HG03064 (cell line): ENCODE measurements at regions not wholly inside any gene's neighbourhood (a gene's known extent, or its start where the extent isn't known, plus 50 kb on each side); places are given as distances from the start of the nearest gene placed in this dataset.
"Not testable (repeated sequence)": the region's sequence is repeated elsewhere in the genome, so short reads cannot be mapped to it uniquely, and the experiment has no call there.

Experiments used
- ATAC-seq: cut with Tn5 transposase; IDR thresholded peaks from one replicate; pipeline ENCODE4 v1.9.1; 2021; ENCODE audit warnings: low read depth; ENCODE audit not compliant: unreplicated experiment

DNA sequence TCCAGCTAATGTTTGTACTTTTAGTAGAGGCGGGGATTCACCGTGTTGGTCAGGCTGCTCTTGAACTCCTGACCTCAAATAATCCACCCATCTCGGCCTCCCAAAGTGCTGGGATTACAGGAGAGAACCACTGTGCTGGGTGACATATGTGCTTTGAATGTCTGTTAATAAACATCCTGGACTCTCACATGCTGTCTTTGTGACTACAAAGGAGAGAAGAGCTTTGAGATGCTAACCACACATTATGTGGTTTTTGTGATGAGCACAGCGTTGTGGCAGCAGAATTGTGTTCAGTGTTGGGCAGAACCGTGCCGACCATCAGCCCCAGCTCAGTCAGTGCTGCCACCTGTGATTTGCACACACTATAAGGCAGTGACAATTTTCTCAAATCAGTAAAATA, 500.1 kb upstream of the KLF6 start:
- no peak for ATAC-seq

DNA sequence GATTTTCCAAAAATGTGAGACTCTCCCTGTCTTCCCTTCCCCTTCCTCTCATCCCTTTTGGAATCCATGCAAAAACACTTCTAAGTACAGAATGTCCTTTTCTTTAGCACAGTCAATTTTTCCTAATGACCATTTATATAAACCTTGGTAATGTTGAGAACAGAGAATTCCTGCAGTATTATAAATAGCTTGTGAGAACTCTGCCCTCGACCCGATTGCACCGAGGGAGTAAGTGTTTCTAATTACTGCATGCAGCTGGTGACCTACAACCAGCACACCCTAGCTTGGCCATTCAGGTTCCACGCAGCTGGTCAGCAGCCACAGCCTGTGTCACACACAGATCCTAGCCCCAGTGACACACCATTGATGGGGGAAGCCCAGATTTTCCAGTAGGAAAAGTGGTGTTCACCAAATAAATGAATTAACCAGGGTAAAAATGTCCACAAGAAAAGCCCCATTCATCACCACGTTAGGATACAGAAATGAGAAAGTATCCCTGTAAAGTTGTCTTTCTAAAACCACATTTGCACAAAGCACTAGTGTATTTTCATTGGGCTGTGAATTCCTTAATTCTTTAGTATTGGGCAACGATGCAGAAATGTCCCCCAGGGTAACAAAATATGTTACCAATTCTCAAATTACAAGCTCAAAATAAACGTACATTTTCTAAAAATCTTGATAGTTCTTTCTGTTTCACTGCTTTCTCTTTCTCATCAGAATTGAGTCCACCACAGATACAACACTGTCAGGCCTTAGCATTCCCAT, 499.0 kb upstream of the KLF6 start:
- no peak for ATAC-seq

DNA sequence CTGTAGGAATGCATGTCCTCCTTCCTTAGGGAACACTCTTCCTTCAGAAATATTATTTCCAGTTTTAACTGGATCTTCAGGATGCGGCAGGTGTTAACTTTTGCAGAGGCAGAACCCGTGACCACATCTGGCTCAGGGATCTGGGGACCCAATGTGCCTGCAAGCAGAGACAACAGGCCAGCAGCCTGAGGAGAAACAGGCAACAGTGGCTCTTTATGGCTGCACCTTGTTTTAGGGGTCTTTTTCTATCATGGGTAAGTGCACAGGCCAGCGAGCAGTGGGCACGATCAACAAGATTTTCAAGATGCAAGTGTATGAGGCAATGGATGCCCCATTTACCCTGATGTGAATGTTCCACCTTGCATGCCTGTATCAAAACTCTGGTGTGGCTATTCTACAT, 497.5 kb upstream of the KLF6 start:
- ATAC-seq: no peak

DNA sequence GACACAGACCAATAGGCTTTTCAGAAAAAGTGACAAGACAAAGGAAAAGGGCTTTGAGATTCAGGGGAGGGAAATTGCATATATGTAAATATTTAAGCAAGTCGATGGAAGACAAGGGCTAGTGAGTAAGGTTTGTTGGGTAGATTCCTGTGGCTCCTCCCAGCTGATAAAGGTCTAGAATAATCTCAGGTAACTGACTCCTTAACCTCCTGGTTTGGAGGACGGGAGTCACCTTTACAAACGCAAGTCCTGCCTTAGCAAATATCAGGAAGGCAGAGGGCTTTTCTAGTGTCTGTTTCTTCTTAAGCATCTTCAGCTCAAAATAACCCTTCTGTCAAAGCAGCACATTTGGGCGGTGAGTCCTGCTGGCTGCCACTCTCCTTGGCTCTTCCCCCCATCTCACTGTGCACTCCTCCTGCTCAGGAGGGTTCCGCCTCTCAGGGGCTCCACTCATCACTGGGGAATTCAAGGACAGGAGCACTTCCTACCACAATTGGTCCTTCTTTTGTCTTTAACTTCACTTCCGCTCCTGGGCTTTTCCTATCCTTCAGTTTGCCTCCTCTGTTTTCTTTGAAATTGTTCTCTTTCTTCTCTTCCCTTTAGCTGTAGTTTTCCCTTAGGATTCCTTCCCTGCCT, 496.3 kb upstream of the KLF6 start:
- ATAC-seq: no peak

DNA sequence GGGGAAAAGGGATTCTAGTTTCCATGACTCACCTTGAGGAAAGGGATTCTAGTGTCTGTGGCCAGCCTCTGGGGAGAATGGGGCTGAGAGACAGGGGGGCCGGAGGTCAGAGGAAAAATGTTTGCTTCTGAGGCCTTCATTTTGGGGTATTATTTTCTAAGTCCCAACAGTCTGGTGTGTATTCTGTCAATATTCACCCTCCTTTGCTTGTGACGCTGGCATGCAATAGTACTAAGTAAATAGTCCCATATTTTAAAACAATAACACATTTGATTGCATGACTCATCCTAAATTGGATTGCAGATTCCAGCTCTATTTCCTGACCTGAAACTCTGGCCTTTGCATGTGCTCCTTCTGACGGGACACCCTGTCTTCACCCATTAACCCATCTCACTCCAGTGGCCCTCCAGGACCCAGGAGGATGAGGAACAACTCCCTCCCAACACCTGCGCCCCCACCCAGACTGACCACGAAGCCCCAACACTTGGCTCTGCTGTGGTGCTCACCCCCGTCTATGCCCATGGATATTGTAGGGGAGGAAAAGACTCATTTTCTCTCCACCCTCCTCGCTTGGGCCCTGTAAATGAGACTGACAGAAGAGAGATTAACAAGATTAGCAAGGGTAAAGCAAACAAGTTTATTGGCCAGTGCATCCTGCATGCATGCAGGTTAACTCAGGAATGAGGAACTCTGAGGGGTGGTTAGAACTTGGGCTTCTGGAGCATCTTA, 495.6 kb upstream of the KLF6 start:
- ATAC-seq: no peak

DNA sequence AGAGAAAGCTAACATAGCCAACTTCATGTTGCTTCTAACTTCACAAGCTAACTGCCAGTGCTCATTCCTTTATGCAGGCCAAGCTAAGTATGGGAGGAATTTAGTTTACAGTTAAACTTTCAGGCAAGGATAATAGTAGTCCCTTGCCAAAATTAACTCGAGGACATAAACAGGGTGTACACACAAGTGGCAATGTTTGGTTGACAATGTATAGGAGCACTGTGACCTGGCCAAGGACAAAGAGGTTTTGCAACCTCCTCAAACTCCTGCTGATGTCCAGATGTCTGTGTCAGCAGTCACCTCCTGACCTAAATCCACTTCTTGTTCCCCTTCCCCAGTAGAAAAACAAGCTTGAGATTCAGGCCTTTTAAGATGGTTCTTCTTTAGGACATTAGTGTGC, 494.6 kb upstream of the KLF6 start:
- no peak for ATAC-seq

DNA sequence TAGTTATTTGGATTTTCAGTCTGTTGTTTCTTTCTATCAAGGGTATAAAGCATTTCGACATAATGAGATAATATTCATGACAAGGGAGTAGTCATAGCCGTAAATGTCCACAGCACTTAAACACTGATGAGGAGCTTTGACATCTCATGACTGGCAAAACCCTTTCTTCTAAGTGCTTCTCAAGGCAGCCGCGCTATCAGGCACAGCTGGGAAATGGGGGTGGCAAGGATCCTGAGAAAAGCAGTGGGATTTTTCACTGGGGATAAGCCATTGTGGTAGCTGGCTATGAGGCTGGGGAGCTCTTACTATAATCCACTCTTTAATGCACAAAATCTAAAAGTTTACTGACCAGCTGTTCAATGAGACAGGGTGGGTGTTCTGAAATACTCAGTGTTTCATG, 493.2 kb upstream of the KLF6 start:
- no peak for ATAC-seq

DNA sequence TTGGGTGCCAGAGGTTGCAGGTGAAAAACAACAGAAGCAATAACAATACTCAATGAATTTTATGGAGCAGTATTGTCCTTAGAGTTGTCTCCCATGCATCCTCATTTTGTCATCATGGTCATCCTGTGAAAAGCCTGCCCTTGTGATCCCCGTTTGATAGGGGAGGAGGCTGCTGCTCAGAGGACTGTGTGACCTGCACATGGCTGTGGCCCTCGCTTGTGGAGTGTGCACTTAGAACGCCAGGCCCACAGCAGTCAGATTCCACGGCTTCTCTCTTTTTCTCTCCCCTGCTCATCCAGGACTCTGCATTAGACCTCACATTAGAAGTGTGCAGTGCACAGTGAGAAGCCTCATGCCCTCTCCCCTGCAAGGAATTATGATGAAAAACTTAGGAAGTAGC, 491.1 kb upstream of the KLF6 start:
- ATAC-seq: no peak

DNA sequence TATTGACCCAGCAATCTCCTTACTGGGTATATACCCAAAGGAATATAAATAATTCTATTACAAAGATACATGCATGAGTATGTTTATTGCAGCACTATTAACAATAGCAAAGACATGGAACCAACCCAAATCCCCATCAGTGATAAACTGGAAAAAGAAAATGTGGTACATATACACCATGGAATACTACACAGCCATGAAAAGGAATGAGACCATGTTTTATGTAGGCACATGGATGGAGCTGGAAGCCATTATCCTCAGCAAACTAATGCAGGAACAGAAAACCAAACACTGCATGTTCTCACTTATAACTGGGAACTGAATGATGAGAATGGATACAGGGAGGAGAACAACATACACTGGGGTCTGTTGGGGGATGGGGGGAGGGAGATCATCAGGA, 489.7 kb upstream of the KLF6 start:
- not testable (repeated sequence) for ATAC-seq

DNA sequence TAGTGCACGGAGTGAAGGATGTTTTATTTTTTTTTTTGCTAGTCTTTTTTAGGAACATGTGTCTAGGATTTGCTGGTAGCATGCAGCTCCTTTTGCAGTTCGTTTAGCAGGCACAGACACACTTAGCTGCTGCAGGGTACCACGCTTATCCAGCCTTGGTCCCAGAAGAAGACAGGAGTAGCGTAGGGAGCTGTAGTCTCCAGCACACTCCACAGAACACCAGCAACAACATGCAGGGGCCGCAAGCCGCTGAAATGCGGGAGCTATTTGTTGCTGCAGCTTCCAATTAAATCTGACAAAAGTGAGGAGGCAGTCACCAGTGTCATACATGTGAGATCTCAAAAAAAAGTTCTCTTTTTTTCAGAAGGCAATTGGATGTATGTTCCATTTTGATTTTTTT, 486.2 kb upstream of the KLF6 start:
- ATAC-seq: no peak

DNA sequence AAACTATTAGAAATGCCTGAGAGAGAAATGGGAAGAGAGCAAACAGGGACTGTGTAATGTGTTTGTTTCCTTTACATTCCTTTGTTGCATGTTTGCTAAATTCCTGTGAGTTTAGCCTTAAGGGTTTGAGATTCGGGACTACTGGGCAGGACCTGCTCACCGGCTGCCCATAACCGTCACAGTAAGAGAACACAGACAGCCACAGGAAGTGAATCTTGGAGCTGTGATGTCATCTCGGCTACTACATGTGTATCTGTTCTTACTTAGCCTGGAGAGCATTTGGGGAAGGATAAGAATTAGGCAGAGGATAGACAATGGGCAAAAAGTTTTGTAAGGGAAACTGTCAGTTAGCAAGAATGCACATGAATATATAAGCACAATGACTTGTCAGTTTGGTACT, 485.1 kb upstream of the KLF6 start:
- no peak for ATAC-seq

DNA sequence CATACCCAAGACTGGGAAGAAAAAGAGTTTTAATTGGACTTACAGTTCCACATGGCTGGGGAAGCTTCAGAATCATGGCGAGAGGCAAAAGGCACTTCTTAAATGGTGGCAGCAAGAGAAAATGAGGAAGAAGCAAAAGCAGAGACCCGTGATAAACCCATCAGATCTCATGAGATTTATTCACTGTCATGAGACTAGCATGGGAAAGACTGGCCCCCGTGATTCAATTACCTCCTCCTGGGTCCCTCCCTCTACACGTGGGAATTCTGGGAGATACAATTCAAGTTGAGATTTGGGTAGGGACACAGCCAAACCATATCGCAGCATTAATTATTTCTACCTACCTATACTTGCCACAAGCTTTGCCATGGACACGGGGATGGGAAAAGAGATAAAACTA, 483.5 kb upstream of the KLF6 start:
- not testable (repeated sequence) for ATAC-seq

DNA sequence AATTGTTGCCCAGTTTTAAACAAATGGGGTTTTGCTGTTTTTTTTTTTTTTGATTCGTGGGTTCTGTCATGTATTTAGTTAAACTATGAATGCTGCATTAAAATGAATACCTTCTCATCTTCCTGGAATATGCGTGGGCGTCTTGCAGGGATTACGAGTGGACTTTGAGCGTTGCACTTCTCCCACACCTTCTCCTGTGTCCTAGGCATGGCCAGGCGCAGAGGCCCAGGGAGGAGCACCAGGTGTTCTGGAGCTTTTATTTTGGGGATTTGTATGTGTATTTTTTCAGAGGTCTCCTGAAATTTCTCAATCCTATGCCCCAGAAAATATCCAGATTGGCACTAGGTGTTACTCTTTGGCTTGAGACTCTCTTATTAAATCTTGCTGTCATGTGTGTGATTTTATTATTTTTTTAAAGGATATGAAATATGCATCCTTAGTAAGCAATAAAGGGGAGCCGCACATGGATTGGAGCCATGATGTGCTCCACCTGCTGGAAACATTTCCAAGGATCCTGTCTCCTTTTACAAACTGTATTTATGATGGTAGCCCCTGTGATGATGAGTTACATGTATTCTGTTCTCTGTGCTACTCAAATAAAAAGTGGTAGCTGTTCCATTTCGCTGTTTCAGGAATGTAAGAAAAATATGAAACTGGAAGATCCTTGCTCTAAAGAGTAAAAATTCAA, 482.2 kb upstream of the KLF6 start:
- no peak for ATAC-seq

DNA sequence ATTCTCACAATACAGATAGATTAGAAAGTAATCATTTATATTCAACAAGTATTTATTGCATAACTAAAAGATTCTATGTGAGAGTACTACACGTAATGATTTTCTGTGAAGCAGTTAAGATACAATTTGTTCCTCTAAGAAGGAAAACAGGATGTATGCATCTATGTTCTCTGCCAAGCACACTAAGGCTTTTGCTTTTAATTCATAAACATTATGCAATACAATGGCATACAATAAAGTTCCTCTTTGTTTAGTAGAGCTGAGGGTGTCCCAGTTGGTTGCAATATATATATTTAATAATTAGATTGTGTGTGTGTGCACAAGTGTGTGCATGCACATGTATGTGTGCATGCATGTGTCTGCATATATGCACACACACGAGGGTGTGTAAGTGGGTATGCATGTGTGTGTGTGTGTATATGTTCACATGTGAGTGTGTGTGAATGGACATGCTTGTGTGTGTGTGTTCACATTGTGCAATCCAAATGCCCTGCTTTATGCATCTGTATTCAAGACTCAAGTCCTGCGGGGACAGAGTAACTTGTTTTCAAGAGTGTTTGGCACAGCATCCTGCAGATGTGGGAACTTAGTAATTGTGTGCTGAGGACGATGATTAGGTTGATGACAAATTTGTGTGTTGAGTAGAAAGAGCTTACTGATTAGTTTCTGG, 481.5 kb upstream of the KLF6 start:
- ATAC-seq: no peak

DNA sequence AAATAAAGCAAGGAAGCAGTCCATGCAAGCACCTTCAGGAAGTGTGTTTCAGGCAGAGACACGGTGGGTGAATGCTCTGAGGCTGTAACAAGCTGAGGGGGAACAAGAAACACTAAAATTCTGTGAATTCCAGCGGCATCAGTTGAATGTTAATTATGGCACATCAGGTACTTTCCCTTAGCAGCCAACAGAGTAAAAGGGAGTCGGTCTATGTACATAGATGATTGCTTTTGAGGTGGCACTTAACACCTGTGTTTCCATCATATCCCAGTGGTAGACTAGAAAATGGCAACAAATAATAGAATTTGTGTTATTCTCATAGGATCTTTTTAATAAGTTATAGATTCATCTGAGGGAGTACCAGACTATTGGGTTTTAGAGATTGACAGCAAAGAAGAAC, 481.0 kb upstream of the KLF6 start:
- ATAC-seq: no peak

DNA sequence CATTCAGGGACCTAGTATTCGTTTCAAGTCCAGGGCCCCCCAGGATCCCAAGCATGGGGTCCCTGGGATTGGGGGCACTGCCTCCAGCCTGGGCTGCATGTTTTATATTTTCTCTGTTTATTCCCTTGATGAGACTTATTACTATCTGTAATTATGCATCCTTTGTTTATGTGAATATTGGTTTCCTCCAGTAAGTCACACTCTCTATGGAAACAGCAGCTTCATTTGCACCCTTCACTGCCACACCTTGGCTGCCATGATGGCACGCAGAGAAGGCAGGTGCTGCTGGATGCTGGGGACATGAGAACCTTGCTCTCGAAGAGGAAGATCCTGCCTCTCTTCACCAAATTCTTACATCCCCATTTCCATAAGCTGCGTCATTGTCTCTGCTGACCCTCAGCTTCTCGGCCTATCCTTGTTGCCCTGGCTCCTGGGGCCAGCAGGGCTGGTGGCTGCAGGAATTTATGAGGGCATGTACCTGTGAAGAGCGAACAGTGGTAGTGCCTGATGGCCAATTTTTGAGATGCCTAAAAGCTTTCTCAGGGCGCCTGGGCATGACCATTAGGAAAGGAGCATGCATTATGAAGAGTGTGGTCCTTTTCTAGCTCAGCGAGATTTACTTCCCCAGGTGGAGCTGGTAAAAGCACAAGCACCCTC, 479.3 kb upstream of the KLF6 start:
- no peak for ATAC-seq

DNA sequence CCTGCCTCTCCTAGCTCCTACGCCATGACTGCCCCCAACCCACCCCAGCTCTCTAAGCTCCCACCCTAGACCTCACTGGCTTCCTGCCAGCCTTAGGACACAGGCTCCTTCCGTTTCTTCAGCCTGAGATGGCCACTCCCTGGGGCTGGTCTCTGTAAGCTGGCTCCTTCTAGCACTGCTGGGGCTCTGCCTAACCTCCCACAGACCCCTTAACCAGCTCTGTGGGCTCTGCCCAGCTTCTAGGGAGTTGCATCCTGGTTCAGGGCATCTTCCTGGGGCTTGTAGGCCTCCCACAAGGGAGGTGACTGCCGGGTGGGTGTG, 478.6 kb upstream of the KLF6 start:
- ATAC-seq: no peak

DNA sequence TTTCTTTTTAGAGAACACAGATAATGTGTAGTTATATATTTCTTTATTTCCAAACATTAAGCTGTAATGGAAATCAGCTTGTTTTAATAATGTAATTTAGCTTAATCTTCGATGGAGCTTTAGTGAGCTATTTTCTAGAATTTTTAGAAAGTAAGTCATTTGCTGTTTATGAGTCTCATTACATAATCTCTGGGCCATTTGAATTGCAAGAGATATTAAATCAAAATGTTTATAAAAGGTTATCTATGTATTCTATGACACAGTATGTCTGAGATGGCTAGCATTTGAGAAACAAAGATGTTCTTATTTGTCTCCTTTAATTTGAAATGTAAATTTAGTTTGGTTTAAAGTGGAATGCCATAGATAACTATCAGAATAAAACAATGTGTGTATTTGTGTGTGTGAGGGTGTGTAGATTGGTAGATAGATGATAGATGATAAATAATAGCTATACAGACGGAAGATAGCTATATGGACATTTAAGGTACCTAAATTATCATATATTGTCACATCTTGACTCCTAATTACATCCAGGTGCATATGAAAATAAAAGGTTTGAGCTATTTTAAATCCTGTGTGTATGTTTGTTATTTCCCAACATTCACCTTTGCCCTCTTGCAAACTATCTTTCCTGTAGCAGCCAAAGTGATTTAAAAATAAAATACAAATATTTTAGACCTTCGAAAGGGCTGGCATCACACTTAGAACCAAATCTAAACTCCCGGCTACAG, 478.0 kb upstream of the KLF6 start:
- ATAC-seq: no peak

DNA sequence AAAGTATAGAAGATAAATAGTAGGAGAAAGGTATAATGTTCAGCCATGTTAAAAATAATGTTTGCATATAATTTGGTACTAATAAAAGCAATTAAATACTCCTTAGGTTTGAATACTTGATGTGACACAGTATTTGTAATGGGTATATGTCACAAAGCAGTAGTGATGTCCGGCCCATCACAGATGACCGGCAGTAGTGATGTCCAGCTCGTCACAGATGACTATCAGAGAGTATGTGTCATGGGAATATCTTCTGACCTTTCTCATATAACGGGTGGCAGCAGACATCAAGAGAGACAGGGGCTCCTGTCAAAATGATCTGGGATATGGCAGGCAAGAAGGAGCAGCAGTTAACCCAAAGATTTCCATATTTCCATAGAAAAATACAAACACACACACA, 477.4 kb upstream of the KLF6 start:
- ATAC-seq: no peak
